ENCODE measurements at regions not wholly inside any gene's neighbourhood (a gene's known extent, or its start where the extent isn't known, plus 50 kb on each side); places are given as distances from the start of the nearest gene placed in this dataset.

- DNase-seq (ENCODE audit: low read depth) = no peak
These were observed 168.5 kb upstream of the C16orf82 start for GRCh38 chr16:26898200-26898599.

GRCh38 chr16:26901196-26901861 lies 165.4 kb upstream of the C16orf82 start:
- DNase-seq (ENCODE audit: low read depth) = no peak

GRCh38 chr16:26901983-26902382 lies 164.7 kb upstream of the C16orf82 start:
- no peak for DNase-seq (ENCODE audit: low read depth)

GRCh38 chr16:26905336-26905735 lies 161.4 kb upstream of the C16orf82 start:
- no peak for DNase-seq (ENCODE audit: low read depth)

- no peak for DNase-seq (ENCODE audit: low read depth)
These were observed 157.1 kb upstream of the C16orf82 start for GRCh38 chr16:26909623-26910022.

GRCh38 chr16:26911436-26911835 lies 155.3 kb upstream of the C16orf82 start:
- DNase-seq (ENCODE audit: low read depth) = no peak

- no peak for DNase-seq (ENCODE audit: low read depth)
These were observed 152.9 kb upstream of the C16orf82 start for GRCh38 chr16:26913851-26914250.

- no peak for DNase-seq (ENCODE audit: low read depth)
These were observed 135.7 kb upstream of the C16orf82 start for GRCh38 chr16:26930786-26931581.

GRCh38 chr16:26950636-26951035 lies 116.1 kb upstream of the C16orf82 start:
- no peak for DNase-seq (ENCODE audit: low read depth)

GRCh38 chr16:26951950-26952349 lies 114.8 kb upstream of the C16orf82 start:
- no peak for DNase-seq (ENCODE audit: low read depth)

GRCh38 chr16:26952411-26952810 lies 114.3 kb upstream of the C16orf82 start:
- DNase-seq (ENCODE audit: low read depth) = no peak

- no peak for DNase-seq (ENCODE audit: low read depth)
These were observed 109.4 kb upstream of the C16orf82 start for GRCh38 chr16:26957283-26957859.

- no peak for DNase-seq (ENCODE audit: low read depth)
These were observed 107.2 kb upstream of the C16orf82 start for GRCh38 chr16:26959416-26960009.

- DNase-seq (ENCODE audit: low read depth) = no peak
These were observed 105.3 kb upstream of the C16orf82 start for GRCh38 chr16:26961459-26961858.

GRCh38 chr16:26963109-26963508 lies 103.6 kb upstream of the C16orf82 start:
- no peak for DNase-seq (ENCODE audit: low read depth)

- DNase-seq (ENCODE audit: low read depth) = no peak
These were observed 97.0 kb upstream of the C16orf82 start for GRCh38 chr16:26969589-26970231.

- DNase-seq (ENCODE audit: low read depth) = no peak
These were observed 96.4 kb upstream of the C16orf82 start for GRCh38 chr16:26970292-26970691.

GRCh38 chr16:26976873-26977272 lies 89.9 kb upstream of the C16orf82 start:
- DNase-seq (ENCODE audit: low read depth) = no peak

GRCh38 chr16:26981266-26981938 lies 85.3 kb upstream of the C16orf82 start:
- DNase-seq (ENCODE audit: low read depth) = no peak

GRCh38 chr16:26982422-26982821 lies 84.3 kb upstream of the C16orf82 start:
- no peak for DNase-seq (ENCODE audit: low read depth)

GRCh38 chr16:26983426-26983825 lies 83.3 kb upstream of the C16orf82 start:
- DNase-seq (ENCODE audit: low read depth) = no peak
